KOPT-K1 (cell line): ENCODE measurements at regions not wholly inside any gene's neighbourhood (a gene's known extent, or its start where the extent isn't known, plus 50 kb on each side); places are given as distances from the start of the nearest gene placed in this dataset.

Source experiments
- H3K27ac ChIP-seq: fragments of 200-600 bp; sonication (generic); 2 replicates; pipeline ENCODE4 v1.5.1; 2016; ENCODE audit warnings: antibody characterized with exemption, mild to moderate bottlenecking, low read depth, low read length; ENCODE audit not compliant: poor library complexity, severe bottlenecking
- H3K36me3 ChIP-seq: fragments of 200-600 bp; sonication (generic); 2 replicates; pipeline ENCODE4 v1.5.1; 2017; ENCODE audit warnings: antibody characterized with exemption, mild to moderate bottlenecking, low read length, moderate library complexity; ENCODE audit not compliant: insufficient read depth
- H3K9me3 ChIP-seq: fragments of 200-600 bp; sonication (generic); 2 replicates; pipeline ENCODE4 v1.5.1; 2017; ENCODE audit warnings: antibody characterized with exemption, low read length, mild to moderate bottlenecking; ENCODE audit not compliant: insufficient read depth, poor library complexity, severe bottlenecking

DNA sequence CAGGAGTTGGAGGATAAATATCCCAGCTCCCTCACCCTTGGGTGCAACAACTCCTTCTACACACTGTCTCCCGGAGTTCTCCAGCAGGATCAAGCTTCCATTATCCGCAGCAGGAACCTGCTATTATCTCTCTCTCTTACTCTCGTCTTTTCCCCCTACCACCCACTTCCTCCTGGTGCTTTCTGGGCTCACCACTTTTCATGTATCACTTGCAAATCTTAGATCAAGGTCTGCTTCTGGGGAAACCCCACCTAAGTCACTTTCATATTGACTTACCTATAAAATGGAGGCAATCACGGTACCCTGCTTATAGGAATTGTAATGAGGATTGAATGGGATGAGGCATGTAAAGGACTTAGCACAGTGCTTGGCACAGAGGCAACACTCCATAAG, 589.5 kb downstream of the BCOR start:
- H3K27ac ChIP-seq, result no peak overlapping the region
- no peaks in the 10 kb centered on the region for H3K36me3 ChIP-seq
- no peaks in the 10 kb centered on the region for H3K9me3 ChIP-seq

DNA sequence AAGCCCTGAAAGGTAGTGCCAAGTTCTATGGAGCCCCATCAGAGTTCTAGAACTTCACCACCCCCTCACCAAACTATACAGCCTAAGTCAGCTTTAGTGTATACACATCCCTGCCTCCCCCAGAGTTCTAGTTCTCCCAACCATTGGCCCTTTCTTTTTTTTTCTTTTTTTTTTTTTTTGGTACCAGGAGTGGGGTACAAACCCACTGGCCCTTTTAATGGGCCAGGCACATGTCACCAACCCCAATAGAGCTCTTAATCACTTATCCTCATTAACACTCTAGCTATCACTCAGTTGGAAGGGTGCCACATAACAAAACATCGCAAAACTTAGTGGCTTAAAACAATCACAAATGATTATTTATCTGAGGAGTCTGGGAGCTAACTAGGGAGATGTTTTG, 588.6 kb downstream of the BCOR start:
- Histone ChIP-seq H3K27ac (no peak overlapping the region), H3K9me3 (no peaks in the 10 kb centered on the region), H3K36me3 (no peaks in the 10 kb centered on the region)

DNA sequence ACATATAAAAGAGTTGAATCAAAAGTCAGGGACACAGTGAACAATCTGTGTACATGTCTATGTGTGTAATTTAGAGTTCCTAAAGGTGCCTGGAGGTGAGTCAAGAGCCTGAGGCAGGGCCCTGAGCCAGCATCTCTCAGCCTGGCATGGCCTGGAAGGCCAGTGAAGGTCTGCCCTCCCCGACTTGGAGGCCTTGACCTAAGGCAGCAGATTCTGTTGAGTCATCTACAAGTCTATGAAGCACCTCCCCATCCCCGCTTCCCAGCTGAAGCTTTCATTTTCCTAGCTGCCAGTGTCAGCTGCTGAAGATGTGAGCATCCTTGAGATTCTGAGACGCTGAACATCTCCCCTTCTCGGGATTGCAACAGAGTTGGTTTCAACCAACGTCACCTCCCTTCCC, 583.9 kb downstream of the BCOR start:
- Histone ChIP-seq H3K36me3 (no peaks in the 10 kb centered on the region), H3K27ac (no peak overlapping the region), H3K9me3 (no peaks in the 10 kb centered on the region)

DNA sequence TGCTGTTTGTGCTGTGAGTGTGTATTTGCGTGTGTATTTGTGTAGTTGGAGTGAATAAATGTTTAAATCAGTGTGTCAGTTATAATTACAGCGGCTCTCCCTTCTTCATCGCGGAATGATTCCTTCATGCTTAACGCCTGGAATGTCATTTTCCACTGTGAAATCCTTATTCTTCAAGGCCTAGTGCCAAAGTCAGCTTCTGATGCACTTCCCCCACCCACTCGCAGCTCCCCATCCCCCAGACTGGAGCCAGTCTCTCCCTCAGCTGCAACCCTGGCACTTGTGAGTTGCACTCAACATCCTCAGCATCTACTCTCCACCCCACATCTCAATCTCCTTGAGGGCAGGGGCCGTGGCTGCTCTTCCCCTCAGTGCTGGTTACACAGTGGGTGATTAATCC, 583.0 kb downstream of the BCOR start:
- H3K27ac ChIP-seq, result no peak overlapping the region
- H3K9me3 ChIP-seq, result no peaks in the 10 kb centered on the region
- no peaks in the 10 kb centered on the region for H3K36me3 ChIP-seq

DNA sequence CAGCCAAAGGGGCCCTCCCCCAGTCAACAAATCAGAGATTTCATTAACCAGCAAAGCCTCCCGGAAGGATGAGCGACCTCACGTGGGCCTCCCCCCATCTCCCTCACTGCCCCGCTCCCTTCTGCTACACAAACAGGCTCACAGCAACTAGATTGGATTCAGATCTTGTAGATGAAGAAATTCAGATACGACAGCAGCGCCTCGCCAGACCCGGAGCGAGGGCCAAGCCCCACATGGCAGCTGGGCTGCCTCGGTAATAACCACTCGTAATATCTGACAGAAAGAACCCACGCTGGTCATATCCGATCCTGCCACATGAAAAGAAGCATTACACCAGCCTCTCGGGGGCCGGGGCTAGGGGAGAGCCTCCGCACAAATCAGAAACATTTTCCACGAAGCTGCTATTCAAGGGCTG, 581.3 kb downstream of the BCOR start:
- no peaks in the 10 kb centered on the region for H3K36me3 ChIP-seq
- H3K9me3 ChIP-seq, result no peaks in the 10 kb centered on the region
- H3K27ac ChIP-seq, result no peak overlapping the region

DNA sequence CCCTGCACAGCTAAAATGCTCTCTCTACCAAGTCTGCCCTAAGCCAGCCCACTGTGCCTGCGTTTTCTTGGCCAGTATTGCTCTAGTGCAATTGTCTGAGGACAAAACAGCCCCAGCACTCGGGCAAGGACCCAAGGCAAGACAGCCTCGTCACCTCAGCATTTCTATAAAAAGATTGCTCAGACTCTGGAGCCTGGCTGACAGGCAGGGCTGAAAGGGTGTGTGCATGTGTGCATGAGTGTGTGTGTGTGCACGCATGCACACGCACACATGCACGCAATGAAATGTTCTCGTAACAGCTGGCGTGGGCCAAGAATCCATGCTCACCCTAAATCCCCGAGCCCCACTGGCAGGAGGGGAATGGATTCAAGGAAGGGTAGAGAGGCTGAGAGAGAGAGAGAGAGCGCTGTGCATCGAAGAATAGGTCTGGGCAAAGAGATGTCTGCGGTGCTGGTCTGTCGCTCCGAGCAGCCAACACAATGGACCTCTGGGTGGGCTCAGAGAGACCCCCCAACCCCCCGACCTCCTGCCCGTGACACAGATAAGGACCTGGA, 579.2 kb downstream of the BCOR start:
- H3K9me3 ChIP-seq, result no peaks in the 10 kb centered on the region
- H3K36me3 ChIP-seq, result no peaks in the 10 kb centered on the region
- no peak overlapping the region for H3K27ac ChIP-seq

DNA sequence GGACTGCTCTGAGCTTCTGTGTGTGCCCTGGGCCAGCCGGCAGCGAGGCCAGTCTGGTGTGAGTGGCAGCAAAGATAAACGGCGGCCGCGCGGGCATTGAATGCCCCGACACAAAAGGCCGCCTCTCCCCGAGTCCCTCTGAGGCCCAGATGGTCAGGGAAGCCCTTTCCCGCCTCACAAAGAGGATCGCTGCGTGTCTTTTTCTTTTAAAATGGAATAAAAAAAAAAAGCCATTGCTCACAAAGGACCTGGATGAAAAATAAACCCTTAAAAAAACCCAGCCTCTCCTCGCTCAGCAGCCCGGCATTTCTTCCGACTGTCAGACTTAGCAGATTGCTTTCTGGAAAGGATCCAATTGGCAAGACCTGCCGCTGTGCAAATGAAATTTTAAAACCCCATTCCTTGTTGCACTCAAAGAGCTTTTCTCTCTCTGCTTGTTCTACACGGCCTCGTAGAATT, 578.7 kb downstream of the BCOR start:
- H3K9me3 ChIP-seq, result no peaks in the 10 kb centered on the region
- no peak overlapping the region for H3K27ac ChIP-seq
- H3K36me3 ChIP-seq, result no peaks in the 10 kb centered on the region

DNA sequence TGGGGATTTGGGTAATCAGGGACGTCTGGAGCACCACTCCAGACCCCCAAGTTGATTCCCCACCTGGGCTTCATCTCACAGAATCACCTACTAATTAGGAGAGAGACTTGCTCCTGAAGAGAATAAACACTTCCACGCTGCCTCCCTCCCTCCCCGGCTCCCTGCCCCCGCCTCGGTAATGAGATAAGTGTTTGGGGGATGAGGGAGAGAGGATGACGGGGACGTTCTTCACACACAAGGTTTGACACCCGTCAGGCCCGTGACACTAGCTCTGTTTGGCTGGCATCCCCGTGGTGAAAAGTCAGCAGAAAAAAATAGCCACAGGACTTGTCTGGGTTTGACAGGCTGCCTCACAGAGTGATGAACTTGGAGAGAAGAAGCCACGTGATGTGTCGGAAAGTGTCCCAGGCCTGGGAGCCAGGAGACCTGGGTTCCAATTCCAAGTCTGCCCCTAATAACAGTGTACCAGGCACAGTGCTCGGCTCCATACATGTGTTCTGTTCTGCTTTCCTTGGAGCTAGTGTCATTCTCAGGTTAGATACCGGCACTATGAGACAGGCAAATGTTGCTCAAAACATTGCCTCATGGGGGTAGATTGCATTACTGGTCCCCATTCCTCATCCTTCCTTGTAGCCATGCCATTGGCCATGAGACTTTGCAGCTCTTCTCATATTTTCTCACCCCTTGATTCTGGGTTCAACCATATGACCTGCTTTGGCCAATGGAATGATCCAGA, 578.0 kb downstream of the BCOR start:
- no peaks in the 10 kb centered on the region for H3K36me3 ChIP-seq
- H3K9me3 ChIP-seq, result no peaks in the 10 kb centered on the region
- H3K27ac ChIP-seq, result no peak overlapping the region

DNA sequence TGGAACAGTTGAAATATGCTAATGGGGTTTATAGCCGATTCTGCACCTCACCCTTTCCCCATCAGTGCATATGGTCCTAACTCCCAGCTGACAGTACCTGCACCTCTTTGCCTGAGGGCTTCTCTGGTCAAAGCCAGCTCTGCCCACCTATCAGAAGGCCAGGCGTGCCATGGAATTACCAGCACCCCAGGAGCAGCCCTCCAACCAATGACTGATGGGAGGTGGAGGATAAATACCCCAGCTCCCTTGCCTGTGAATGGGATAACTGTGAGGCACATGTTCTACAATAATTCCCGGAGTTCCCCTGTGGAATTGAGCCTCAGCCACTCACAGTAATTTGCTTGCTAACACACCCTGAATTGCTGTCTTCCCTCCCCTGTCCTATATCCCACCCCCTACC, 572.0 kb downstream of the BCOR start:
- Histone ChIP-seq H3K9me3 (no peaks in the 10 kb centered on the region), H3K36me3 (no peaks in the 10 kb centered on the region), H3K27ac (no peak overlapping the region)

DNA sequence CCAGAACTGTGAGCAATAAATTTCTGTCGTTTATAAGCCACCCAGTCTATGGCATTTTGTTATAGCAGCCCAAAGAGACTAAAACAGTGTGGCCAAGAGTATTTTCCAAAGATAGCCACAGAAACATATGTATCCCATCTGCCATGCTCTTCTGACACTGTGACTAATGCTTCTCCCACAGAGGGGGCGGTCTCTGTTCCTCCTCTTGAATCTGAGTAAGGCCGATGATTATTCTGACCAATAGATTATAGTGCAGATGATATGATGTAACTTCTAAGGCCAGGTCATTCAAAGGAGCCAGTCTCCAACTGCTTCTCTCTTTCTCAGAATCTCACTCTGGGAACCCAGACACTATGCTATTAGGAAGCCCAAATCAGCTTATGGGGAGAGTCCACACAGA, 570.7 kb downstream of the BCOR start:
- no peak overlapping the region for H3K27ac ChIP-seq
- no peaks in the 10 kb centered on the region for H3K9me3 ChIP-seq
- no peaks in the 10 kb centered on the region for H3K36me3 ChIP-seq

DNA sequence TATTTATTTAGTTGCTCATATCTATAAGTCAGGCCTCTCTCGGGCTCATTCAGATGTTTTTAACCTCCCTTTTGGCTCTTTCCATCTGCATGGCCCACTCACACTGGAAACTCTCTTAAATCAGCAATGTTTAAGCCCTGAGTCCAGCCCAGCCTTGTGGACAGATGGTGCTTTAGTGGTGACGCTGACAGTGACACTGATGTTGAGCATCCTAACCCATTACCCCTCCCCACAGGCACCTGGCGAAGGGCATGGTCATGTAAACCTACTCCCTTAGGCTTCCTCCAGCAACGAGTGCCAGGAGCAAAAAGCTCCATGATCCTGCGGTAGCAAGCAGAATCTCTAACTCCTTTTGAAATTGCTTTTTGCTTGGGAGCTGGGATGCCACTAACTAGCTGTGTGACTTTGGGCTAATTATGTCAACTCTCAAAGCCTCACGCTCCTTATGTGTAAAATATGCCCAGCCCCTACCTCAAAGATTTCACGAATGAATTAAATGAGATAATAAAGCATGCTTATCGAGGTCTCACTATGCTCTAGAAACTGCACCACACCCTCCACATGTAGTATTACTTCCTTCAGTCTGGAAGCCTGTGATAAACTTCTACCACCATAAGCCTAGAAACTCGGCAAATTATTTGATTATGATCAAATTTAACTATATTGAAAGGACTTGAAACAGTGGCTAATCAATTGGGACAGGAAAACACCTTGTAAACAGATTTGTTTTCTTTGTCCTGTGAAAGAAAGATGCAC, 569.4 kb downstream of the BCOR start:
- Histone ChIP-seq H3K36me3 (no peaks in the 10 kb centered on the region), H3K27ac (no peak overlapping the region), H3K9me3 (no peaks in the 10 kb centered on the region)

DNA sequence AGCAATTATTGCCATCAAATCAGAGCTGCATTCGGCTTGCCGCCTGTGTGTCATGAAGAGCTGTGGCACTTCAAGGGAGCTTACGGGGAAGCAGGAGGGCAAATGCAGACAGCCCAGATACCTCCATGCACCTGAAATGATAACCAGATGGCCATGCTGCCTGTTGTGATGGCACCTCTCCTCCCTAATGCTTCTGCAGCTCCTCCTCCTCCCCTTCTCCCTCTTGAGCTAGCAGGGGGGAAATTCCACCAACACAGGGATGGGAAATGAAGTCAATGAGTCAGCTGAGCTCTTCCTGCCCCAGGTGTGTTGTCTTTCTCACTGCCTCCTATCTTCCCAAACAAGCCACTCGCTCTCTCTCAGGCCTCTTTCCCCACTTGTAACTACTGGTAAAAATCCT, 565.0 kb downstream of the BCOR start:
- no peaks in the 10 kb centered on the region for H3K36me3 ChIP-seq
- H3K27ac ChIP-seq, result no peak overlapping the region
- no peaks in the 10 kb centered on the region for H3K9me3 ChIP-seq

DNA sequence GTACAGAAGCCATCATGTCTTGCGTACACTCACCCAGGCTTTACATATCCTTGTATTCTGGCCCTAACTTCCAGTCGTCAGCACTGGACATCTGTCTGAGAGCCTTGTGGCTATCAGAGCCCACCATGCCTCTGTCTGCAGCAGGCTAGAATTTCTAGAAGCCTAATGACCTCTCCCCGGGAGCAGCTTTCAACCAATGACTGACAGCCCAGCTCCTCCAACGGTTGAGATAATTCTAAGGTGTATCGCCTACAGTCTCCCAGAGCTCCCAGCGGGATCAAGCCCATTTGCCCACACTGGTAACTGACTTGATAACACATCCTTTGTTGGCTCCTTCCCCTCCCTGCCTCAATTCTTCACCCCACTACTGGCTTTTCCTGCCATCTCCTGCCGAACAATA, 562.8 kb downstream of the BCOR start:
- Histone ChIP-seq H3K36me3 (no peaks in the 10 kb centered on the region), H3K9me3 (no peaks in the 10 kb centered on the region), H3K27ac (no peak overlapping the region)

DNA sequence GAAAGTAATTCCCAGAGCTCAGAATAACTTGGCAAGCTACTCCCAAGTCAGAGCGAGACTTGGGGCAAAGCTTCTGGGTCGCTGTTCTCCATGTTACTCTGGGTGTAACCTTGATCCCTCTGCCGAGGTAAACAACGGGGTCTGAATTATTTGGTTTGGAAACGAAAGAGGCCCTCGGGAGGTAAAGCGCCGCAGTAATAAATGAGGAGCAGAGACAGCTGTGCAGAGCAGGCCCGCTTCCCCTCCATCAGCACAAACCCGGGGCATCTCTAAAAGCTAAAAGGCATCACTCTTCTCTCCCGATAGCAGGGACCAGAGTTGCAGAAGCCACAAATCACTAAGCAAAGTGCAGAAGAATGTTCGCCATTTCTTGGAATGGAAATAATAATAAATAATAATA, 561.5 kb downstream of the BCOR start:
- no peaks in the 10 kb centered on the region for H3K36me3 ChIP-seq
- H3K9me3 ChIP-seq, result no peaks in the 10 kb centered on the region

DNA sequence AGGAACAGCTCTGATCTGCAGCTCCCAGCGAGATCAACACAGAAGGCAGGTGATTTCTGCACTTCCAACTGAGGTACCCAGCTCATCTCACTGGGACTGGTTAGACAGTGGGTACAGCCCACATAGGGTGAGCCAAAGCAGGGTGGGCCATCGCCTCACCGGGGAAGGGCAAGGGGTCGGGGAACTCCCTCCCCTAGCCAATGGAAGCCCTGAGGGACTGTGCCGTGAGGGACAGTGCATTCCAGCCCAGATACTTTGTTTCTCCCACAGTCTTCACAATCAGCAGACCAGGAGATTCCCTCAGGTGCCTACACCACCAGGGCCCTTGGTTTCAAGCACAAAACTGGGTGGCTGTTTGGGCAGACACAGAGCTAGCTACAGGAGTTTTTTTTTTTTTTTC, 555.9 kb downstream of the BCOR start:
- no peaks in the 10 kb centered on the region for H3K36me3 ChIP-seq
- H3K27ac ChIP-seq, result no peak overlapping the region
- no peaks in the 10 kb centered on the region for H3K9me3 ChIP-seq

More for the DNA sequence above, 561.5 kb downstream of the BCOR start:
- no peak overlapping the region for H3K27ac ChIP-seq

DNA sequence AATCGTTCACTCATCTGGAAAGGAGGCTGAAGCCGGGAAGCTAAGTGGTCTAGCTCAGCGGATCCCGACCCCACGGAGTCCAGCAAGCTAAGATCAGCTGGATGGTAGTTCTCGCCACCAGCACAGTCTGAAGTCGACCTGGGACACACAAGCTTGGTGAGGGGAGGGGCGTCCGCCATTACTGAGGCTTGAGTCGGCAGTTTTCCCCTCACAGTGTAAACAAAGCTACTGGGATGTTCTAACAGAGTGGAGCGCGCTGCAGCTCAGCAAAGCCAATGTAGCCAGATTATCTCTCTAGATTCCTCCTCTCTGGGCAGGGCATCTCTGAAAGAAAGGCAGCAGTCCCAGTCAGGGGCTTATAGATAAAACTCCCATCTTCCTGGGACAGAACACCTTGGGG, 555.4 kb downstream of the BCOR start:
- no peak overlapping the region for H3K27ac ChIP-seq
- H3K9me3 ChIP-seq, result no peaks in the 10 kb centered on the region

More for the DNA sequence above, 555.4 kb downstream of the BCOR start:
- no peaks in the 10 kb centered on the region for H3K36me3 ChIP-seq
